HL-60 (cell line): ENCODE measurements at regions not wholly inside any gene's neighbourhood (a gene's known extent, or its start where the extent isn't known, plus 50 kb on each side); places are given as distances from the start of the nearest gene placed in this dataset.

Experiments
- DNase-seq, 2 experiments: peaks; one replicate each; pipeline ENCODE4 v3.0.0-alpha.2; 2010 to 2020; ENCODE audit warnings: low read depth in 1 of 2, low spot score in 1 of 2
- H3K27ac ChIP-seq: fragments of 250-450 bp; sonication (Bioruptor Pico); replicated peaks from 2 replicates; pipeline ENCODE4 v1.5.1; 2020; ENCODE audit warnings: mild to moderate bottlenecking, moderate library complexity
- H3K27me3 ChIP-seq: fragments of 250-450 bp; sonication (Bioruptor Pico); 2 replicates; pipeline ENCODE4 v1.5.1; 2021; ENCODE audit warnings: mild to moderate bottlenecking, moderate library complexity; ENCODE audit not compliant: insufficient read depth, poor library complexity, severe bottlenecking
- H3K4me3 ChIP-seq: replicated peaks from 2 replicates; pipeline ENCODE4 v1.5.1; 2011; ENCODE audit warnings: mild to moderate bottlenecking, control low read depth, low read length; ENCODE audit not compliant: insufficient read depth
- GABPA ChIP-seq: IDR thresholded peaks from 2 replicates; pipeline ENCODE4 v1.6.1; 2012; ENCODE audit warnings: low read depth
- POLR2AphosphoS5 ChIP-seq: IDR thresholded peaks from 2 replicates; pipeline ENCODE4 v1.6.1; 2012; ENCODE audit warnings: low read depth
- SPI1 ChIP-seq: IDR thresholded peaks from 2 replicates; pipeline ENCODE4 v1.6.1; 2012; ENCODE audit warnings: low read depth, mild to moderate bottlenecking, borderline replicate concordance
- TF ChIP-seq, protein P1 (sequence below): IDR thresholded peaks from one replicate; pipeline ENCODE4 v1.5.1; 2011; ENCODE audit warnings: low read length, control low read depth, inconsistent platforms; ENCODE audit not compliant: insufficient read depth
- TF ChIP-seq, protein P2 (sequence below): IDR thresholded peaks from 2 replicates; pipeline ENCODE4 v1.6.1; 2012; ENCODE audit warnings: low read depth; ENCODE audit not compliant: insufficient replicate concordance

DNA sequence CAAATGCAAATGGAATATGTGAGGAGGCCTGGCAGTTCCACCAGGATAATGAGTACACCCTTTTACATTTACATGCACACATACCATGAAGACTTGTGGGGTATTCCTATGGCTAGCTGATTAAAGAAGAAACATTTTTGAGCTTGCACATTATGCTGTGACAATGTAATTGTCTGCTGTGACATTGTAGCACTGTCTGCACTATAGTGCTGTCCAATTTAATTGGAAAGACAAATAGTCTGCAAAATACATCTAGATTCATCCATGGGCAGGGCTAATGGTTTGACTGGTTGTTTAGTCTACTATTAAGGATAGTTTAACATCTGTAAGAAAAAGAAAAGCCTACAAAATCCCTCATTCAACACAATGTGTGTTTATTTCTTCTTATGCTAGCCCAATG, 1005.6 kb upstream of the LRFN5 start:
- no peak overlapping the region for H3K4me3 ChIP-seq
- no peak for DNase-seq
- TF ChIP-seq, protein P1, sequence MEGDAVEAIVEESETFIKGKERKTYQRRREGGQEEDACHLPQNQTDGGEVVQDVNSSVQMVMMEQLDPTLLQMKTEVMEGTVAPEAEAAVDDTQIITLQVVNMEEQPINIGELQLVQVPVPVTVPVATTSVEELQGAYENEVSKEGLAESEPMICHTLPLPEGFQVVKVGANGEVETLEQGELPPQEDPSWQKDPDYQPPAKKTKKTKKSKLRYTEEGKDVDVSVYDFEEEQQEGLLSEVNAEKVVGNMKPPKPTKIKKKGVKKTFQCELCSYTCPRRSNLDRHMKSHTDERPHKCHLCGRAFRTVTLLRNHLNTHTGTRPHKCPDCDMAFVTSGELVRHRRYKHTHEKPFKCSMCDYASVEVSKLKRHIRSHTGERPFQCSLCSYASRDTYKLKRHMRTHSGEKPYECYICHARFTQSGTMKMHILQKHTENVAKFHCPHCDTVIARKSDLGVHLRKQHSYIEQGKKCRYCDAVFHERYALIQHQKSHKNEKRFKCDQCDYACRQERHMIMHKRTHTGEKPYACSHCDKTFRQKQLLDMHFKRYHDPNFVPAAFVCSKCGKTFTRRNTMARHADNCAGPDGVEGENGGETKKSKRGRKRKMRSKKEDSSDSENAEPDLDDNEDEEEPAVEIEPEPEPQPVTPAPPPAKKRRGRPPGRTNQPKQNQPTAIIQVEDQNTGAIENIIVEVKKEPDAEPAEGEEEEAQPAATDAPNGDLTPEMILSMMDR = no peak
- TF ChIP-seq SPI1 (no peak), GABPA (no peak), POLR2AphosphoS5 (no peak)
- no peak overlapping the region for H3K27ac ChIP-seq
- H3K27me3 ChIP-seq = no peaks in the 10 kb centered on the region

DNA sequence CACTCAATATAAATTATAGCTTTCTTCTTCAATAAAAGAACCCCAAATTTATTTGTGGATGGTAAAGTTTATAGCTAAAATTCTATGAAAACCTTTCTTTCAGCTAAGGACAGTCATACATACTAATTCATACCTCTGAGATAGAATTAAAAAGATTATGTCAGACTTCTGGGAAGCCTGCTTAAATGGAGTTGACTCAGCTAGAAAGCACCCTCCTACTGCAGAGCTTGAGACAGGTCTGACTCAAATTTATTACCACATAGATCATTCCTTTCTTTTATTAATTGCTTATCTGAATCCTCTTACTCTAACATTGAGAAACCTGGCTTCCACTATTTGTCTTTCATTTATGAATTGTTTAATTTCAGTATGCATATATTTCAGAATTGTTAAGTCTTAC, 1007.0 kb upstream of the LRFN5 start:
- DNase-seq = no peak
- Histone ChIP-seq H3K27ac (no peak overlapping the region), H3K4me3 (no peak overlapping the region), H3K27me3 (no peaks in the 10 kb centered on the region)
- no peak for TF ChIP-seq POLR2AphosphoS5
- TF ChIP-seq, protein P1 = no peak
- TF ChIP-seq GABPA = no peak
- TF ChIP-seq, protein P2, sequence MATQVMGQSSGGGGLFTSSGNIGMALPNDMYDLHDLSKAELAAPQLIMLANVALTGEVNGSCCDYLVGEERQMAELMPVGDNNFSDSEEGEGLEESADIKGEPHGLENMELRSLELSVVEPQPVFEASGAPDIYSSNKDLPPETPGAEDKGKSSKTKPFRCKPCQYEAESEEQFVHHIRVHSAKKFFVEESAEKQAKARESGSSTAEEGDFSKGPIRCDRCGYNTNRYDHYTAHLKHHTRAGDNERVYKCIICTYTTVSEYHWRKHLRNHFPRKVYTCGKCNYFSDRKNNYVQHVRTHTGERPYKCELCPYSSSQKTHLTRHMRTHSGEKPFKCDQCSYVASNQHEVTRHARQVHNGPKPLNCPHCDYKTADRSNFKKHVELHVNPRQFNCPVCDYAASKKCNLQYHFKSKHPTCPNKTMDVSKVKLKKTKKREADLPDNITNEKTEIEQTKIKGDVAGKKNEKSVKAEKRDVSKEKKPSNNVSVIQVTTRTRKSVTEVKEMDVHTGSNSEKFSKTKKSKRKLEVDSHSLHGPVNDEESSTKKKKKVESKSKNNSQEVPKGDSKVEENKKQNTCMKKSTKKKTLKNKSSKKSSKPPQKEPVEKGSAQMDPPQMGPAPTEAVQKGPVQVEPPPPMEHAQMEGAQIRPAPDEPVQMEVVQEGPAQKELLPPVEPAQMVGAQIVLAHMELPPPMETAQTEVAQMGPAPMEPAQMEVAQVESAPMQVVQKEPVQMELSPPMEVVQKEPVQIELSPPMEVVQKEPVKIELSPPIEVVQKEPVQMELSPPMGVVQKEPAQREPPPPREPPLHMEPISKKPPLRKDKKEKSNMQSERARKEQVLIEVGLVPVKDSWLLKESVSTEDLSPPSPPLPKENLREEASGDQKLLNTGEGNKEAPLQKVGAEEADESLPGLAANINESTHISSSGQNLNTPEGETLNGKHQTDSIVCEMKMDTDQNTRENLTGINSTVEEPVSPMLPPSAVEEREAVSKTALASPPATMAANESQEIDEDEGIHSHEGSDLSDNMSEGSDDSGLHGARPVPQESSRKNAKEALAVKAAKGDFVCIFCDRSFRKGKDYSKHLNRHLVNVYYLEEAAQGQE = no peak
- no peak for TF ChIP-seq SPI1

DNA sequence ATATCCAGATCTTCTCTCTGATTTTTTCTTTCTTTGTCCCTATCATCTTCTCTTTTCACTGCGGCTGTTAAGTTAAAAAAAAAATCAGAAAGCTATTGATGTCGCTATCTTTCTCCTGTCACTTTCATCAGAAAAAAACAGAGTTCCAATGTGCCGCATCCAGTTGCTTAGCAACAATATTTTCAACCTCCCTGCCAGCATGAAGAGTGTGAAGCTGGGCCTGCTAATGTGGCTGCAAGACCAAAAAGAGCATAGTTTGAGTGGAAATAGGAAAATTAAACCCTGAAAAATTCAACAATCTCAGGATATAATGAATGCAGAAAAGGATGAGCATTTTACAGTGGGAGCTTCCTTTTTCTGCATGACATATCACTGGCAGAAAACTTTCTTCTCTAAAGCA, 1025.4 kb upstream of the LRFN5 start:
- no peak overlapping the region for H3K4me3 ChIP-seq
- TF ChIP-seq GABPA (no peak), SPI1 (no peak), POLR2AphosphoS5 (no peak)
- TF ChIP-seq, protein P1 = no peak
- TF ChIP-seq, protein P2 = no peak
- no peaks in the 10 kb centered on the region for H3K27me3 ChIP-seq
- no peak overlapping the region for H3K27ac ChIP-seq
- no peak for DNase-seq

DNA sequence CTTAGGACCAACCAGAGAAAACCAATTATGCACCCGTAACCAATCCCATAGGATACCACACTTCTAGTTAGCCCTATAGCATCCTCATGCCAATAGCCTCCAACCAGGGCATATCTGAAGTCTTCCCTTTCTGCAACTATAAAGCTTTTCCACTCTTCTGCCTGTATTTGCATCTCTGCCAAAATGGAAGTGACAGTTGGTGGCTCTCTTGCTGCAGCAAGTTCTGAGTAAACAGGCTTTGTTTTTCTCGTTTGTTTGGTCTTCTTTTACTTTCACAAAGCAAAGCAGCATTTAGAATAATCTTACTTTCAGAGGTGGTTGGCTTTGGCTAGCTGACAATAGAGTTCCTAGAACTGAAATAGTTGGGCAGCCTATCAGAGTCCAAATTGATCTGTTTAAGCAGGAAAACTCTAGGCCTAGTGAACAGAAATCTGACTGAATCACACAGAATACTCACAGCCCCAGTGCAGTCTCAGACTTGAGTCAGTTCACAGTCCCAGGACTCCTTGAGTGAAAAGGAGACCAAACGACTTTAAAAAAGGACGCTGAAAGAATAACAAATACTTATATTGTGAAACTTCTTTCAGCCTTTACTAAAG, 1029.7 kb upstream of the LRFN5 start:
- TF ChIP-seq, protein P2 = no peak
- TF ChIP-seq SPI1 (no peak), POLR2AphosphoS5 (no peak), GABPA (no peak)
- TF ChIP-seq, protein P1 = no peak
- H3K27me3 ChIP-seq = no peaks in the 10 kb centered on the region
- H3K4me3 ChIP-seq = no peak overlapping the region
- H3K27ac ChIP-seq = no peak overlapping the region
- no peak for DNase-seq
